NCI-H128 (cell line): ENCODE measurements at regions not wholly inside any gene's neighbourhood (a gene's known extent, or its start where the extent isn't known, plus 50 kb on each side); places are given as distances from the start of the nearest gene placed in this dataset.

Experiments
- DNase-seq: peaks from one replicate; lab custom pipeline; 2025; ENCODE audit not compliant: unreplicated experiment; lab: John Stamatoyannopoulos, UW

DNA sequence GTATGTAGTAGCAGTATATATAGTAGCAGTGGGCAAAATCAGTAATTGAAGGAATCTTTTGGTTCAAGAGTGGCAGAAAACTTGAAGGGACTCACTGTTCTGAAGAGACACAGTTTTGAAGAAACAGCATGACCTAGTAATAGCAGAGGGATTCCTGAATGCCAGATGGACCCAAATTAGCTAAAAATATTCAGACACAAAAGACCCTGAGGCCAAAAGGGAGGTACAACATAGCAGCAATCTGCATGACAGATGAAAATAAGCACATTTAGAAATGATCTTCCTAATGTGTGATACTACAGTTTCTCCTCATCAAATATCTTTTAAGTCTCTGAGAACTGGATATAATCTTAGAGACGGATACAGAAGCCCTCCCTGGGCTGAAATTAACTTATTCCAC lies 536.6 kb downstream of the PPARGC1A start:
- no peak for DNase-seq

DNA sequence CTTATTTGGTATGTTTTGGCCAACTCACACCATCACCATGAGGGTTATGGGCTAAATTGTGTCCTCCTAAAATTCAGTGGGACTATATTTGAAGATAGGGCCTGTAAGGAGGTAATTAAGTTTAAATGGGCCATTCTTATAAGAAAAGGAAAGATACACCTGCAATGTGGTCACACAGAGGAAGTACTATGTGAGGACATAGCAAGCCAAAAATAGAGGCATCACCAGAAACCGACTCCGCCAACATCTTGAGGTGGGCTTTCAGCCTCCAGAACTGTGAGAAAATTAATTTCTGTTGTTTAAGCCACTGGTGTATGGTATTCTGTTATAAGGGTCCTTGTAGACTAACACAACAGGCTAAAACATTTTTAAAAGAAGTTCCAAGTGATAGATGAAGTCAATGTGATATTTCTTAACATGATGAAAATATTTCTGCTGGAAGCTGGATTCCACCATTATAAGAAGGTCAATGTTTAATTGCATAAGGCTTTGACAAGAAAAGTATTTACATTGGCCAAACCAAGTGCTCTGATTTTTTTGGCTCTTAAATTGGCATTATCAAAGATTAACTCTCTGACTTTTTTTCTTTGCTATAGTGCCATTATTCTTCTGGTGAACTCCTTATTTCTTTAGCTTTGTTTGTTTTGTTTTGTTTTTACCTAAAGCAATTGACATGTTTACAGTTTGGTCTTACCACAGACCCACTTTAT lies 540.9 kb downstream of the PPARGC1A start:
- no peak for DNase-seq

DNA sequence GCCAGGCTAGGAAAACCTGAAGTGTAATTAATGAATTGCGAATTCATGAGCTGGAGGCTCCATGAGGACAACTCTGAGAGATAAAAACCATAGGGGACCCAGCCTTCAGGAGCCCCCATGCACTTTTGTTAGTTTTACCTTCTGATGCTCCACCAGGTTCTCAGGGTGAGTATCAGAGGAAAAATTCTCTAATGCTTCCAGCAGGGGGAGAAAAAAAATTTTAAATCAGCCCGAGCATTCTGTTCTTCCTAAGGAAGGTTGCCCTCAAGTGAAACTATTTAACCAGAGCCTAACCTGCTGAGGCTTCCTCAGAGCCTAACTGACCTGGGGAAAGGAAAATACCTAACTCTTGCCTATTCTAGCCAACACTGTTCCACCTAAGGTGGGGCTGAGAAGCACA lies 552.6 kb downstream of the PPARGC1A start:
- no peak for DNase-seq

DNA sequence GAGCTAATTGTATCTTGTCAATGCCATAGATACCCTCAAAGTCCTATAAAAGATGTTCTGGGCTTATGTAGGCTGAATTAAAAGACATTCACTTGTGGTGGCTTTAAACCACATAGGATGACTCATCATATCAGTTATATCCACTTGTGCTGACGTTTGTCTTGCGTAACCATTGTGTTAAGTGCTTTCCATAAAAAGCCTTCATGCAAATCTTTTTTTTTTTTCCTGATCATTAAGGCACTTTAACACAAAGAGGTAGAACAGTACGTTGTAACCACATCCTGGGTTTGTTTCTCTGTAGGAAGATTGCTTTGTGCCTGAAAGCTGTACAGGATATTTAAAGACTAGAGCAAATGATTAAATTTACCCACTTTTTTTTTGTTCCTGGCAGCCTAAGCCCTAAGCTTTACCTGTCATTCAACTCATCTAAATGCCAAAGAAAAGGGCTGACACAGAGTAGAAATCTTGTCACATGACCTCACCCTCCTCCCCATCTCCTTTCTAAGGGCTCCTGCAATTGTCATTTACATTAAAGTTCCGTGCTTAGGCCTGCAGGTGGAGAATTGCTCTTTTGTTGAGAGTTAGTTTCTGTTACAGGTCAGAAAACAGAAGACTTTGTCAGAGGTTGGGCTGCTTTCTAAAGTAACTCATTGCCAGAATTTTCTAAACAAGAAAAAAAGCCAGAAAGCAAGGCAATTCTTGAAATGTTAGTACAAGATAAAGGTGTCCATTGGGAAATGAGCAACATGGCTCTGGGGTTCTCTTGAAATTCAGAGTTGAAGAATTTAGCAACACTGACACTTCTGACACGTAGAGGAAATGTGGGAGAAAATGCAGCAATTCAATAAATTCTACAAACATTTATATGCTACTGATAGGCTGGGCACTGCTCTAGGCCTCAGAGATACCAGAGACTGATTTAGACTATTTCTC lies 555.6 kb downstream of the PPARGC1A start:
- DNase-seq: peak; percentile 3

DNA sequence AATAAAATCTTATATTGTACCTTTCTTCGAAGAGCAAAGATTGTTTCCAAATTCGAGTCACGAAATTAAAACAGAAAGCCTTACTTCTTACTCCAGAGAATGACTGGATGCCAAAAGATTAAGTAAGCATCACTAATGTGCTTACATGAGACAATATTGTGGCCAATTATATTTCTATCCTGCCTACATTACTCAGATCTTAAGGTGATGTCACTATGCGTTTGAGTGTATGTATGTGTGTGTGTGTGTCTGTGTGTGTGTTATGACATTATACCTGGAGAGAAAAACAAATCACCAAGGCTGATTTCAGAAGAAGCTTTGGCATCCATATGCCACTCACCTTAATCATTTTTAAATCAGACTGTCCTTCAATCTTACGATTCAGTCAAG lies 556.3 kb downstream of the PPARGC1A start:
- DNase-seq: no peak

DNA sequence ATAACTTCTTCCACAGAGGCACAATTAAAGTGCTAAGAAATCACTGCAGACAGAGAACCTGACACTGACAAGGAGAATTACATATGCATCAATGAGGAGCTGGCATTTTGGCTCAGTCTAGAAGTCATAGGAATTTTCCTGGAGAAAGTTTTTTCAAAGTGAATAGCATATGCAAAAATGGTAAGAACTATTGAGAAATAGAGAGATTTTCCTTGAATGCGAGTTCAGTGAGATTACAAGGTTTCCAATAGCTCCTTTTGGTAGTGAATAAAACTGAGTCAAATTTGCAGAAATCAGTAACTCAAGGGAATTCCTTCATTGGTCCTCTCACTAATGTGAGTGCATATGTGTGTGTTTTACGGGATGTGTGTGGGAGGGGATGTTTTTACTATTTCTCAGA lies 557.5 kb downstream of the PPARGC1A start:
- no peak for DNase-seq

DNA sequence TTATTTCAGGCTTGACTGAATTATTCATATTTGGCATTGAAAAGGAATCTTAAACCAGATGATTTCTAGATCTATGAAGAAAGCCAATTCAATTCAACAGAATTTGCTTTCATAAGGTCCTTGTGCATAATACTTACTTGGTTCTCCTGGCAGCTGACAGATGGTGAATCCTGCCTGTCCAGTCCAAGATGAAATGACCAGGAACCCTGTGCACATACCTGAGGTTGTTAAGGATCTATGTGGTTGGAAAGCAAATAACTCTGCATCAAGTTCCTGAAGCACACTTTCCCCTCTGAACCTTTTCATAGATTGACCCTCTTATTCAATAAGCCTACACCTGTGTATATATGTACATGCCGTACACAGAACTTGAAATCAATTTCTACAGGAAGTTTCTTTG lies 562.7 kb downstream of the PPARGC1A start:
- no peak for DNase-seq

DNA sequence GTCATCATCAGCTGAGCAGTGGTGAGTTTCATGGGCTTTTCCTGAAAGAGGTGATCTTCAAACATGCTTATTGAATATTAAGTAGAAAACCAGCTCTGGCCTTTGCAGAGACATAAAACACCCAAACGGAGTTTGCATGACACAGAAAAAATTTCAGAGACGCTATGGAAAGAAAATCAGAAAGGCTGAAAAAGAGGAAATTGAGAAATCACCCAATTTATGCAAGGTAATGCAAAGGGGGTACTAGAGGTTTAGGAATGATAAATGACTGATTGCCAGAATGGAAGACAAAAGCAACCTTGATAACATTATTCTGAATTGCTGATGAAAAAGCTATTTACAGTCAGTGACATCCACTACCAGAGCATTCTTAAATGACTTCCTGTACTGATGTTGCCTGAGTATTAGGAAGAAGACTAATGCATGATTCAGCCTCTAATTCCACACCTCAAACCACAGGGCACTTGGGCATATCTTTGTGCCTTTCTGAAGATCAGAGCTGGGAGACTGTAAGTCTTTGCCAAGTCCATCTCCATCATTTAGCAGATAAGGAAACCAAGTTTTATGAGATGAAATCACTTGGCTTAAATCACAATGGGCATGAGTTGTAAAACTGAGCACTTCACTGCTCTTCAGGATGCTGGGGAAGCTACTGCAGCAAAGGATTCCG lies 565.7 kb downstream of the PPARGC1A start:
- no peak for DNase-seq

DNA sequence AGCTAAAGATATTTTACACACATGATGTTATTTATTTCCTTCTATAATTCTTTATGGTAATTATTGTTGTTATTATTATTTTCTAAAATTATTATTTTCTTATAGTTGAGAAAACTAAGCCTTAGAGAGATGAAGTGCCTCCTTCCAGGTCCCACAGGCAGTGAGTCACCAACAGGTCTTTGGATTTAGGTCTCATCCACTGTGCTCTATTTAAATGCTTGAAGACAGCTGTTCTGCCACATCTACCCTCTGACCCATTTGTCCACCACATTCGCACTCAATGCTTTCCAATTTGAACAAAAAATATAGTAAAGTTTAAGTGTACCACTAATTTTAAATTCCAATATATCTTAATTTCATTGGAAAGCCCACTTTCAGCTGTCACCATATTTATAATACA lies 566.4 kb downstream of the PPARGC1A start:
- no peak for DNase-seq

DNA sequence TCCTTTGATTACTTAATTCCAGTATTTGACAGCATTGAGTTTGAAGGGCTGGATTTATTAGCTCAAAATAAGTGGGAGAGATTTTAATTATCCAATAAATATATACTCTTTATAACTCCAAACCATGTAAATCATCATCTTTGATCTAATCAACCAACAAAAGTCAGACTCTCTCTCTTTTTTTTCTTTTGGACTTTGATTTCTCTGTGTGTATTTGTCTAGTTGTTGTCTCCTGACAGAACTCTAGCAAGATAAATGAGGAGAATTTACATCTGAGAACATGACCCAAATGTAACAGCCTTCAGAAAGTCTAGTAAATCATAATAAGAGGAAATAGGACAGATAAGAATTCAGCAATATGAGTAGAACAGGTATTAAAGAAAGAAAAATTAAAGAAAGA lies 567.1 kb downstream of the PPARGC1A start:
- DNase-seq: no peak

DNA sequence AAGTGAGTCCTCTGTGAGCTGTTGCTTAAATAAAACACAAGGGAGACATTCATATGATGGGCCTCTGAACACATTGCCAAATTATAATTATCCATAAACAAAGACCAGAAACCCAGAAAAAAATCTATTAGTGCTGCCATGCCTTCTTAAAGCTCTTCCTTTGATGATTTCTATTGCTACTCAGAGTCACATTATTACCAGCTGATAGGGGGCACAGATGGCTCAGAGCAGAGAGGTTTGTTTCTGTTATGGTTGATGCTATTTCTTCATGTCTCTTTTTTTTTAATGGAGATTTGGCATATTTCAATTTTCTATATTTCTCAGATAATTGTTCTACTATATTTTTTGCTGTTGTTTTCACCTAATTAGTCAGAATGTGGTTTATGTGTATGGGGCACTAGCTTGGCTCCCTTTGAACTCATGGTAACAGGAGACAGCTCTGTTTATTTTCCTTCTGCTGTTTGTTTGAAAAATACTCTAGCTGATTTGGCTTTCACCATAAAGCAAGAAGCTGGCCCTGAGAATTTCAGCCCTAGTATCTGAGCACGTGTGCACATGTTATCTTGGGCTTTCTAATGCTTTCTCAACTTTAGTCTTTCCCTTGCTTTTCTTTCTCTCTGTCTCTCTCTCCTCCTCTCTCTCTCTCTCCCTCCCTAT lies 568.8 kb downstream of the PPARGC1A start:
- no peak for DNase-seq

DNA sequence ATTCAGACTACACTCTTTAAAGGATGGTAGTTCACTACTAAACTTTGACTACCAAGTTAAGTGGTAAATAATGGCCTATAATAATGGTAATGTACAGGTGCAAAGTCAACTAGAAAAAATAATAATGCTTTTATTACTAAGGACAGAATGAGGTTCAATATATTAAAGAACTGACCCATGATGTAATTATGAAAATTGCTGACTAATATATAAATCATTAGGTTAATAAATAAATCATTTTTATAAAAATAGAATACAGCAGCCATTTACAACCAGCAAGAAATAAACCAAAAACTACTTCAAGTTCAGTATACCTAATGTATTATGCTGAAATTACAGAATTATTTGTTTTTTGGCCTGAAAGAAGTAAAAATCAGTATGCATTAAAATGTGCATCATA lies 577.2 kb downstream of the PPARGC1A start:
- DNase-seq: no peak

DNA sequence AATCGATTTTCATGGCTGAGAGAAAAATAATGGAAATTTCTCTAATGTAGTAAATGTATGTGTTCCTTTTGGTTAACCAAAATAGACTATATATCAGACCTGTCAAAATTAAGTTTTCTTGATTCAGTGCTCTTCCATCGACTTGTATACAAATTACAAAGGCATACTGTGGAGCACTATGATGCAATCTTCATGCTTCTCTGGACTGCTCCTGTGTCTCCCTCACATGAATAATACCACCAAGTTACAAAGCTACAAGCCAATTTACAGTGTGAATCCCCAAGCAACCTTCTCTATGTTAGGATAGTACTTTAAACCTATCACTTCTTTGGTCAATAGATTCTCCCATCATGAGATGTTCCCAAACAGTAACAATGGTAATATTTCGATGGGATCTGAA lies 577.9 kb downstream of the PPARGC1A start:
- DNase-seq: no peak

DNA sequence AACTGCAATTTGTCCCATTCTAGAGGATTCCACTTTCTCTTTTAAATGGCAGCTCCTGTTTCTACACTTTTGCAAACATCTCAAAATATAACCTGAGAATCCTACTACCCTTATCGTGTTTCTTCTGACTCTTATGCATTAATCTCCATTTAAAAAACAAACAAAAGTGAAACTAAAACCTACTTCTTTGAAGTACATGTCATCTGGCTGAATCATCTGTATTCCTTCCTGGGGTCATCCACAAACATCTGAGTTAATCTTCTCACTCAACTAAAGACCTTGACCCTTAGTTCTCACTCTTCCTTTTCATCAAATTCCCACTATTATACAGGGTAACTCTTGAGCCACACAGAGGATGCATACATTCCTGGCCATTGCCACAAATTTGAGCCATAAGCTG lies 584.8 kb downstream of the PPARGC1A start:
- no peak for DNase-seq

DNA sequence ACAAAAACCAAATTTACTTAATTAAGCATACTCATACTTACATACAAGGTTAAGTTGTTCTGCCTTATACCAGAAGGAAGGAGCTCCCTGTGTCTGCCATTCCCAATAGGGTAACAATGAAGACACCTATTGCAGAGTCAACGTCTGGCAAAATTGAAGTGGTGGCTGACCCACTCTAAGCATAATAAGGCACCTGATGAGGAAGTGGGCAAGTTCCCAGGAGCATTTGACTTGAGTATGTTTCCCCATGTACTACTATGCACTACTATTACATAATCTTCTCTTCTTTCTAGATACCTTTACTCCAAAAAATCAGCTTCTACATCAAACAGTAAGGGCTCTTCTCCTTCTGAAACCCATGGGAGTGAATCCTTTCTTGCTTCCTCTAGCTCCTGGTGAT lies 591.5 kb downstream of the PPARGC1A start:
- no peak for DNase-seq

DNA sequence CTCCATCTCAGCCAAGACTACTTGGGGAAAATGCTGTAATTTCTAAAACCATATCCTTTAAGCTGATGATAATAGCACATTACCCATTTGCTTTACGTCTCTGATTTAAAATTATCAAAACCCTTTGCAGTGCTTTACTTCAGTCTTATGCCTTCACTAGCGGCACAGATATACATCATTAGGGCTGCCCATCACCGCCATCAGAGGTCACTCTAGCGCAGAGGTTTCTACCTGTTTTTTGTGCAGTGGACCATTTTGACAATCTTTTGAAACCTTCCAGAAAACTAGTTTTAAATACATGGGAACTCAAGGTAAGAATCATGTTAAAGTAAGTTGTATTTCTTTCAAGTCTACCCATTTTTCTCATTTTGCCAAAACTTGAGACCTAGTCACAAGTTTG lies 592.5 kb downstream of the PPARGC1A start:
- no peak for DNase-seq

DNA sequence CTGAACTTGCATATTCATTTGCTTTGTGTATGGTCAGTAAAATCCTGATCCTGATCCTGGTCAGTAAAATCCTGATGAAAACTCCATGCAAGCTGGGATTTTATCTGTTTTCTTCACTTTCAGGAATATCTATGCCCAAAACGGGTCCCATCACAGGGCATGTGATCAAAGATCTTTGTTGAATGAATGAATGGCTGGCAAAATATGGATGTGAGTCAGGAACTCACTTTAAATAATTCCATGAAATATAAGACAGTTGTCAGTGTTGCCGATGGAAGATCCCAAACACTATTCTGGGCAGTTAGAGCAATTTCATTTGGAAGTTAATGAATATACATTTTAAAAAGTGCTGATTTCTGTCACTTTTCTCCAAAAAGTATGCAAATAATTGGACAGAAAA lies 598.4 kb downstream of the GBA3 start:
- no peak for DNase-seq

DNA sequence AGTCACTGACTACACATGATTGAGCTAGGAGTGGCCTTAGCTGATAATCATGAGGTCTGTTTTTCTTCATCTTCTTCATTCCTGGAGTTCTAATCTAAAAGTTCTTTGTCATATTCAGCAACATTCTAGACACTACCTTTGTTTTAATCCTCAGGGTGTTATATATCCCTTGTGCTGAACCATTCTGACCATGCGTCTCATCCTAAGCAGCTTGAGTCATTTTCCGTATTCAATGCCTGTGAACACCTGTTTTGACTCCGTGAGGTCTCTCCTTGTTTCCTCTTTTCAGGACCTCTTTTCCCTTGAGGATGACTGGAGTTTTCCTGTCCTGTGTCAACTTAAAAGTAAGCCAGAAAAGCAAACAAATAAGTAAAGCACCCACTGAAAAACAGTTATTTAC lies 597.9 kb downstream of the GBA3 start:
- no peak for DNase-seq

DNA sequence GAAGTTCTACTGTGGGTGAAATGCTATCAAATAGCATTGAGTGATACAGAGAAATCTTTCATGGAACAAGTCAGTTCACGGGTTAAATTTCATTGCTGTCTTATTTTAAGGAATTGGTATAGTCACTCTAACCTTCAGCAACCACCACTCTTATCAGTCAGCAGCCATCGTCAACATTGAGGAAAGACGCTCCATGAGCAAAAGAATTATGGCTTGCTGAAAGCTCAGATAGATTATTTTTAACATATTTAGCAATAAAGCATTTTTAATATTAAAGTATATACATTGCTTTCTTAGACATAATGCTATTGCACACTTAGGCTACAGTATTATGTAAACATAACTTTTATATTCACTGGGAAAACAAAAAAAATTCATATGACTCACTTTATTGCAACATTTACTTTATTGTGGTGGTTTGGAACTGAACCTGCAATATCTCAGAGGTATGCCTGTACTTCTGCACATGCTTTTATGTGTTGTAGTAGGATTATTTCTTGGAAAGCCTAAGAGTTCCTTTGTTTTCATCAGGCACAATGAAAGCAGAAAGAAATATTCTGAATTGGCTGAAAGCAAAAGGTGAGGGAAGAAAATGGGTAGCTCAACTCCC lies 586.7 kb downstream of the GBA3 start:
- DNase-seq: no peak

DNA sequence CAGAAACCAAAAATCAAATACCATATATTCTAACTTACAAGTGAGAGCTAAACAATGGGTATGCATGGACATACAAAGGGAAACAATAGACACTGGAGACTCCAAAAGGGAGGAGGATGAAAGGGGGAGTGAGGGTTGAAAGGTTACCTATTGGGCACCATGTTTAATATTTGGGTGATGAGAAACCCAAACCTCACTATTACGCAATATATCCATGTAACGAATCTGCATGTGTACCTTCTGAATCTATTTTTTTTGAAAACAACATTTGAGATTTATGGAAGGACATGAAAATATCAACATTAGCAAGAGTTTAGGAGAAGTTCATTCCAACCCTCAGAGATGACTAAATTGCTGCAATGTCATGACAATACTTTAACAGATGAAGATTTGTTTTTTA lies 586.1 kb downstream of the GBA3 start:
- no peak for DNase-seq

DNA sequence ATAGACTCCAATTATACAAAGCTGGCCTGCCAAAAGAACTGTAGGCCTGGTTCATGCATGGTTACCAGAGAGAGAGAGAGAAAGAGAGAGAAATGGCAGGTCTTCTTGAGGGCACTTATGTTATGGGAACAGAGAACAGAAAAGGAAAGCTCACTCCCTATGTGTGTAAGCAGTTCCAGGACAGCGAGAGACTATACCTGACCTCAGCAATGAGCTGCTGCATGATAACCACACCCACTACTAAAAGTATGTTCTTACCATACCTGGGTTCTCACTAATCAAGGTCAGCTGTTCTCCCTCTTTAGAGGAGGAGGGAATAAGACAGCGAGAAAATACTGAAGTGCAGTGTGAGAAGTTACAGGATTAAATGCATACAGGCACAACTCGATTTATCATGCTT lies 583.3 kb downstream of the GBA3 start:
- DNase-seq: no peak
